NB4 (cell line): ENCODE measurements at regions not wholly inside any gene's neighbourhood (a gene's known extent, or its start where the extent isn't known, plus 50 kb on each side); places are given as distances from the start of the nearest gene placed in this dataset.

Experiments
- CTCF ChIP-seq: IDR thresholded peaks from one replicate; pipeline ENCODE4 v1.5.1; 2012; ENCODE audit warnings: low read depth, low read length
- MAX ChIP-seq: IDR thresholded peaks from 2 replicates; pipeline ENCODE4 v1.6.1; 2011; ENCODE audit warnings: low read depth, low read length

GRCh38 chr11:80959751-80960150 lies 1518.9 kb upstream of the TENM4 start:
- TF ChIP-seq CTCF (no peak), MAX (no peak)
